Ishikawa (cell line): ENCODE measurements at regions not wholly inside any gene's neighbourhood (a gene's known extent, or its start where the extent isn't known, plus 50 kb on each side); places are given as distances from the start of the nearest gene placed in this dataset.
A peak's percentile ranks its signal among the peaks of the same experiment; 100 is the strongest.

ENCODE experiments used
- CEBPB ChIP-seq: IDR thresholded peaks from 2 replicates; pipeline ENCODE4 v1.6.1; 2012
- CREB1 ChIP-seq: IDR thresholded peaks from 2 replicates; pipeline ENCODE4 v1.6.1; 2012; ENCODE audit warnings: low read depth
- EGR1 ChIP-seq: IDR thresholded peaks from 2 replicates; pipeline ENCODE4 v1.6.1; 2012
- EP300 ChIP-seq: IDR thresholded peaks from 2 replicates; pipeline ENCODE4 v1.6.1; 2012; ENCODE audit warnings: borderline replicate concordance
- FOXM1 ChIP-seq: IDR thresholded peaks from 2 replicates; pipeline ENCODE4 v1.6.1; 2012; ENCODE audit warnings: low read depth, borderline replicate concordance
- NFIC ChIP-seq: IDR thresholded peaks from 2 replicates; pipeline ENCODE4 v1.6.1; 2012
- RAD21 ChIP-seq: IDR thresholded peaks from 2 replicates; pipeline ENCODE4 v1.6.1; 2012; ENCODE audit warnings: low read depth
- TAF1 ChIP-seq: IDR thresholded peaks from 2 replicates; pipeline ENCODE4 v1.6.1; 2012; ENCODE audit warnings: low read depth, mild to moderate bottlenecking
- TCF12 ChIP-seq: IDR thresholded peaks from 2 replicates; pipeline ENCODE4 v1.6.1; 2012; ENCODE audit warnings: low read depth
- TEAD4 ChIP-seq: IDR thresholded peaks from 2 replicates; pipeline ENCODE4 v1.6.1; 2012
- YY1 ChIP-seq: IDR thresholded peaks from 2 replicates; pipeline ENCODE4 v1.6.1; 2012; ENCODE audit warnings: low read depth
- ZBTB7A ChIP-seq: IDR thresholded peaks from 2 replicates; pipeline ENCODE4 v1.6.1; 2012; ENCODE audit warnings: low read depth
- TF ChIP-seq, protein P1 (sequence below): IDR thresholded peaks from 2 replicates; pipeline ENCODE4 v1.6.1; 2012
- TF ChIP-seq, protein P2 (sequence below): IDR thresholded peaks from 2 replicates; pipeline ENCODE4 v1.6.1; 2012
- TF ChIP-seq, protein P3 (sequence below): IDR thresholded peaks from 2 replicates; pipeline ENCODE4 v1.6.1; 2012; ENCODE audit warnings: low read depth, mild to moderate bottlenecking

GRCh38 chr3:137202941-137203340 is 245.2 kb downstream of the IL20RB start:
- TF ChIP-seq EGR1 (no peak), TEAD4 (no peak), ZBTB7A (no peak), TCF12 (no peak), NFIC (no peak), CREB1 (no peak), YY1 (no peak), TAF1 (no peak), RAD21 (no peak)
- TF ChIP-seq, protein P1, sequence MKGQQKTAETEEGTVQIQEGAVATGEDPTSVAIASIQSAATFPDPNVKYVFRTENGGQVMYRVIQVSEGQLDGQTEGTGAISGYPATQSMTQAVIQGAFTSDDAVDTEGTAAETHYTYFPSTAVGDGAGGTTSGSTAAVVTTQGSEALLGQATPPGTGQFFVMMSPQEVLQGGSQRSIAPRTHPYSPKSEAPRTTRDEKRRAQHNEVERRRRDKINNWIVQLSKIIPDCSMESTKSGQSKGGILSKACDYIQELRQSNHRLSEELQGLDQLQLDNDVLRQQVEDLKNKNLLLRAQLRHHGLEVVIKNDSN = no peak

DNA sequence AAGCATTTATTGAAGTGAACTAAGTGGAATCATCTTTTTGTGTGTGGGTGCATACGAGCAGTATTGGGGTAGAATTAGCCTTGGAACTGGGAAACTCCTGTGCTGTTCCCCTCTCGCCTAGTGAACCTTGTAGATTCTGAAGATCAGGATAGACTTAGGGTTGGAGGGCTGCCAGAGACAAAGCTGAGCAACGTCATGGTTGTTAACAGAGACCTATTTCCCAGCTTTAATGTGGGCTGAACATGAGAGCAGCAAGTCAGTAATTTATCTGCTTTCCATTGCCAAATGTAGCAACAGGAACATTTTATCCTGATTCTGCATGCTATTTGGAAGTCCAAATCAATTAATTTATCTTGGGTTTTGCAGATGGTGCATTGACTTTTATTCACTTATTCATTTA is 246.6 kb downstream of the IL20RB start:
- TF ChIP-seq EGR1 = no peak

DNA sequence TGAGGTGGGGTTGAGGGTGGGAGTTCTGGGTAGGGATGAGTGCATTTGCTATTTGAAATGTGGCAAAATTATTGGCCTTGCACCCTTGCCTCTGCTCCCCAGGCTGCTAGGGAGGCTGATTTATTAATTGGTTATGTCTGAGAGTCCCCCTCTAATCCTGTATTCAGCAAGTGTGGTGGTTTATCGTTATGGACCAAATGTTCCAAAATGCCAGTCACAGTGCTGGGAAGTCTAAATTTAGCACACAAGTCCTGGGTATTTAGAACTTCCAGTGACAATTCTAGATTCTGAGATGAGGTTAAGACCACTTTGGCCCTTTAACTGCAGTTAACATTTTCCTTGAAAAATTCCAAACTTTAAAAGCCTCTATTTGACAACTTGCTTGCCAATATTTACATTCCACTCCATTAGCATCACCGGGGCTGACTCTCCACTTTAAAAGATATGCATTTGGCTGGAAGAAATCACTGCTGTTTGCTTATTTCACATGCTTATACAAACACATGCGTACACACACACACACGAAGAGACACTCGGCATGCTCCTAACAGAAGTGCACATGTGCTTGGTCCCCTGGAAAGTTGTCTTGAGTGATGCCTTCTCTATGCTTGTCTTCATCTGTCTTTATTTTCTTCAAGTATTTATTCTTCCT is 247.7 kb downstream of the IL20RB start:
- no peak for TF ChIP-seq NFIC
- no peak for TF ChIP-seq TEAD4
- TF ChIP-seq EP300 = no peak
- TF ChIP-seq, protein P2, sequence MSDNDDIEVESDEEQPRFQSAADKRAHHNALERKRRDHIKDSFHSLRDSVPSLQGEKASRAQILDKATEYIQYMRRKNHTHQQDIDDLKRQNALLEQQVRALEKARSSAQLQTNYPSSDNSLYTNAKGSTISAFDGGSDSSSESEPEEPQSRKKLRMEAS = no peak
- TF ChIP-seq EGR1 = no peak
- no peak for TF ChIP-seq FOXM1
- TF ChIP-seq, protein P1 = no peak

GRCh38 chr3:137207616-137208015 is 249.8 kb downstream of the IL20RB start:
- TF ChIP-seq CEBPB (no peak), YY1 (no peak)
- TF ChIP-seq, protein P2 = no peak

DNA sequence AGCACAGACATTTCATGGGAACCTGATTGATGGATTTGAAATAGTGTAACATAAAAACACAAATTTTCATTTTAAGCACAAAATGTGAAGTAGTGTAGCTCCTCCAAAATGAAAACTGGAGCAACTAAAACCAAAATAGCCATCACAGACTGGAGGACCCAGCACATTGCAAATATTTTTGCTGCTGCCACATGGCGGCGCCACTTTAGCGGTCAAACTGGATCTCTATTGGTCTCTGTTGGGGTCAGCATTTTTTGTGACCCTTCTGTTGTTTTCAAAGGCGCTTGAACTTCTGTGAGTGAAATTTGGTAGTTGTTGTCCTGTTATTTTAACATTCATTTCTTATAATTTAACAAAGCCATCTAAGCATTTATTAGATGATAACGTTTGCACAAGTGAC is 259.9 kb downstream of the IL20RB start:
- TF ChIP-seq RAD21 = peak; percentile 51
- TF ChIP-seq, protein P2 = no peak

- TF ChIP-seq NFIC = no peak
- TF ChIP-seq, protein P2 = no peak
- TF ChIP-seq, protein P3, sequence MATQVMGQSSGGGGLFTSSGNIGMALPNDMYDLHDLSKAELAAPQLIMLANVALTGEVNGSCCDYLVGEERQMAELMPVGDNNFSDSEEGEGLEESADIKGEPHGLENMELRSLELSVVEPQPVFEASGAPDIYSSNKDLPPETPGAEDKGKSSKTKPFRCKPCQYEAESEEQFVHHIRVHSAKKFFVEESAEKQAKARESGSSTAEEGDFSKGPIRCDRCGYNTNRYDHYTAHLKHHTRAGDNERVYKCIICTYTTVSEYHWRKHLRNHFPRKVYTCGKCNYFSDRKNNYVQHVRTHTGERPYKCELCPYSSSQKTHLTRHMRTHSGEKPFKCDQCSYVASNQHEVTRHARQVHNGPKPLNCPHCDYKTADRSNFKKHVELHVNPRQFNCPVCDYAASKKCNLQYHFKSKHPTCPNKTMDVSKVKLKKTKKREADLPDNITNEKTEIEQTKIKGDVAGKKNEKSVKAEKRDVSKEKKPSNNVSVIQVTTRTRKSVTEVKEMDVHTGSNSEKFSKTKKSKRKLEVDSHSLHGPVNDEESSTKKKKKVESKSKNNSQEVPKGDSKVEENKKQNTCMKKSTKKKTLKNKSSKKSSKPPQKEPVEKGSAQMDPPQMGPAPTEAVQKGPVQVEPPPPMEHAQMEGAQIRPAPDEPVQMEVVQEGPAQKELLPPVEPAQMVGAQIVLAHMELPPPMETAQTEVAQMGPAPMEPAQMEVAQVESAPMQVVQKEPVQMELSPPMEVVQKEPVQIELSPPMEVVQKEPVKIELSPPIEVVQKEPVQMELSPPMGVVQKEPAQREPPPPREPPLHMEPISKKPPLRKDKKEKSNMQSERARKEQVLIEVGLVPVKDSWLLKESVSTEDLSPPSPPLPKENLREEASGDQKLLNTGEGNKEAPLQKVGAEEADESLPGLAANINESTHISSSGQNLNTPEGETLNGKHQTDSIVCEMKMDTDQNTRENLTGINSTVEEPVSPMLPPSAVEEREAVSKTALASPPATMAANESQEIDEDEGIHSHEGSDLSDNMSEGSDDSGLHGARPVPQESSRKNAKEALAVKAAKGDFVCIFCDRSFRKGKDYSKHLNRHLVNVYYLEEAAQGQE = no peak
These were observed 262.1 kb downstream of the IL20RB start for GRCh38 chr3:137219801-137220445.

DNA sequence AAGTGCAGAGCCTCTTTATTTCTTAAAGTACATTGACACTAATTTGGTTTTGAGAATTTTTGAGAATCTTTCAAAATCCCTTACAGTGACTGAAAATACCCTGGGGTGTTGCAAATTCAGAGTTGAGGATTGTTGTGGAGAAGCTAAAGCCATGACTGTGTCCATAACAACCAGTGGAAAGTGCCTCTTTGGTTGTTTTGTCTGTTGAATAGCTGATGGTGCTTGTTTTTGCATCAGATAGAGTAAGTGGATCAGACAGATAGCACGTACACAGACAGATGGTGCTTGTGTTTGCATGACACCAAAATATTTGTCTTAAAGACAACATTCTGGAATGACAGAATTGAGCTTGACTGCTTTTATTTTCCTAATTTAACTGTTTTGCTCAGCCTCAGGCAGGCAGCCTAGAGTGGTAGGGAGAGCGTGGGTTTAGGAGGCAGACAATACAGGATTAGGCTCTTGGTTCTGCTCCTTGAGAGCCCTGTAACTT is 265.0 kb downstream of the IL20RB start:
- TF ChIP-seq TEAD4 = no peak
- no peak for TF ChIP-seq ZBTB7A
- no peak for TF ChIP-seq RAD21

DNA sequence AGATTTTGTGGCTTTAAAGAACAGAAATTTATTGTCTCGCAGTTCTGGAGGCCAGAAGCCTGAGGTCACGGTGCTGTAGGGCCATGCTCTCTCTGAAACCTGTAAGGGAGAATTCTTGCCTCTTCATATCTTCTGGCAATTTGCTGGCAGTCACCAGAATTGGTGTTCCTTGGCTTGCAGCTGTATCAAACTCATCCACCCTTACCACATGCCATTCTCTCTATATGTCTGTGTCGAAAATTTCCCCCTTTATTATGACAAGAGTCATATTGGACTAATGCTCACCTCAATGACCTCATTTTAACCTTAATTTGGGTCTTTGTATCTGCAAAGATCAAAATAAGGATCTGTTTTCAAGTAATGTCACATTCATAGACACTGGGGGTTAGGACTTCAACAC is 266.7 kb downstream of the IL20RB start:
- TF ChIP-seq, protein P1 = no peak
- TF ChIP-seq EGR1 (no peak), CREB1 (no peak), RAD21 (no peak), TCF12 (no peak), ZBTB7A (no peak), TEAD4 (no peak), NFIC (no peak), CEBPB (no peak), YY1 (no peak), FOXM1 (no peak), TAF1 (no peak), EP300 (no peak)
- TF ChIP-seq, protein P2 = no peak
